Parathyroid adenoma (tissue), 2 donors: ENCODE measurements at regions not wholly inside any gene's neighbourhood (a gene's known extent, or its start where the extent isn't known, plus 50 kb on each side); places are given as distances from the start of the nearest gene placed in this dataset.
"Not testable (repeated sequence)": the region's sequence is repeated elsewhere in the genome, so short reads cannot be mapped to it uniquely, and the experiment has no call there.

Experiments used
- H2AFZ ChIP-seq: fragments of 300-600 bp; sonication (generic); one replicate; pipeline ENCODE4 v1.7.0; 2017; ENCODE audit warnings: antibody characterized with exemption, mild to moderate bottlenecking
- H3K27ac ChIP-seq: fragments of 300-600 bp; sonication (generic); one replicate; pipeline ENCODE4 v1.7.0; 2017
- H3K27me3 ChIP-seq: fragments of 300-600 bp; sonication (generic); one replicate; pipeline ENCODE4 v1.7.0; 2017; ENCODE audit warnings: low read length; ENCODE audit not compliant: control insufficient read depth, insufficient read depth
- H3K36me3 ChIP-seq: fragments of 300-600 bp; sonication (generic); one replicate; pipeline ENCODE4 v1.7.0; 2017; ENCODE audit warnings: low read length; ENCODE audit not compliant: control insufficient read depth, insufficient read depth
- H3K4me1 ChIP-seq: fragments of 300-600 bp; sonication (generic); one replicate; pipeline ENCODE4 v1.7.0; 2017; ENCODE audit warnings: control low read depth
- H3K4me2 ChIP-seq: fragments of 300-600 bp; sonication (generic); one replicate; pipeline ENCODE4 v1.7.0; 2017; ENCODE audit warnings: low read length
- H3K4me3 ChIP-seq: fragments of 300-600 bp; sonication (generic); one replicate; pipeline ENCODE4 v1.7.0; 2017; ENCODE audit warnings: low read depth, low read length
- H3K79me2 ChIP-seq: fragments of 300-600 bp; sonication (generic); one replicate; pipeline ENCODE4 v1.7.0; 2017; ENCODE audit warnings: control low read depth
- H3K9ac ChIP-seq: fragments of 300-600 bp; sonication (generic); one replicate; pipeline ENCODE4 v1.7.0; 2017; ENCODE audit warnings: mild to moderate bottlenecking
- H3K9me3 ChIP-seq: fragments of 300-600 bp; sonication (generic); one replicate; pipeline ENCODE4 v1.7.0; 2017; ENCODE audit warnings: low read length; ENCODE audit not compliant: control insufficient read depth
- TF ChIP-seq, protein P1 (sequence below): fragments of 300-600 bp; sonication (generic); IDR thresholded peaks from one replicate; pipeline ENCODE4 v1.7.0; 2017; ENCODE audit warnings: antibody characterized with exemption, mild to moderate bottlenecking
- donor health status: primary hyperparathyroidism.

DNA sequence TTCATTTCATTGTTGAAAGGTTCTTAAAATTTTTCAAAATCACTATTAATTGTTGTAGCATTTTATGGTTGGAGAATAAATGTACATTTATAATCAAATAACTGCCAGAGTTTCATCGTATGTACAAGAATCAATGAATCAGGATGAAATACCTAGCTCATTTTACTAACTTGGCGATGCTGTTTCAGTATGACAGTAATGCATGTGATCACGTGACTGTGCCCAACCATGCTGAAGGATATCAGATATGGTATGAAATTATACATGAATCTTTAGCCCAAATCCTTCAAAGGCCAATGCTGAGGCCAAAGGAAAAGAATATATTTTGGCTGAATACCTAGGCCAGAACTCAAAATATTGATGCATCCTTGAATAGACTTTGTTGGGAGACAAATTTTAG is 288.3 kb upstream of the TGFBR2 start:
- H3K79me2 ChIP-seq = no peaks in the 10 kb centered on the region
- H3K9me3 ChIP-seq = no peaks in the 10 kb centered on the region
- H3K4me3 ChIP-seq = no peak overlapping the region
- TF ChIP-seq, protein P1, sequence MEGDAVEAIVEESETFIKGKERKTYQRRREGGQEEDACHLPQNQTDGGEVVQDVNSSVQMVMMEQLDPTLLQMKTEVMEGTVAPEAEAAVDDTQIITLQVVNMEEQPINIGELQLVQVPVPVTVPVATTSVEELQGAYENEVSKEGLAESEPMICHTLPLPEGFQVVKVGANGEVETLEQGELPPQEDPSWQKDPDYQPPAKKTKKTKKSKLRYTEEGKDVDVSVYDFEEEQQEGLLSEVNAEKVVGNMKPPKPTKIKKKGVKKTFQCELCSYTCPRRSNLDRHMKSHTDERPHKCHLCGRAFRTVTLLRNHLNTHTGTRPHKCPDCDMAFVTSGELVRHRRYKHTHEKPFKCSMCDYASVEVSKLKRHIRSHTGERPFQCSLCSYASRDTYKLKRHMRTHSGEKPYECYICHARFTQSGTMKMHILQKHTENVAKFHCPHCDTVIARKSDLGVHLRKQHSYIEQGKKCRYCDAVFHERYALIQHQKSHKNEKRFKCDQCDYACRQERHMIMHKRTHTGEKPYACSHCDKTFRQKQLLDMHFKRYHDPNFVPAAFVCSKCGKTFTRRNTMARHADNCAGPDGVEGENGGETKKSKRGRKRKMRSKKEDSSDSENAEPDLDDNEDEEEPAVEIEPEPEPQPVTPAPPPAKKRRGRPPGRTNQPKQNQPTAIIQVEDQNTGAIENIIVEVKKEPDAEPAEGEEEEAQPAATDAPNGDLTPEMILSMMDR = no peak
- no peaks in the 10 kb centered on the region for H3K36me3 ChIP-seq
- H3K4me1 ChIP-seq = no peaks in the 10 kb centered on the region
- no peak overlapping the region for H2AFZ ChIP-seq
- no peaks in the 10 kb centered on the region for H3K27me3 ChIP-seq
- no peak overlapping the region for H3K4me2 ChIP-seq
- H3K27ac ChIP-seq = no peak overlapping the region
- H3K9ac ChIP-seq = no peak overlapping the region

DNA sequence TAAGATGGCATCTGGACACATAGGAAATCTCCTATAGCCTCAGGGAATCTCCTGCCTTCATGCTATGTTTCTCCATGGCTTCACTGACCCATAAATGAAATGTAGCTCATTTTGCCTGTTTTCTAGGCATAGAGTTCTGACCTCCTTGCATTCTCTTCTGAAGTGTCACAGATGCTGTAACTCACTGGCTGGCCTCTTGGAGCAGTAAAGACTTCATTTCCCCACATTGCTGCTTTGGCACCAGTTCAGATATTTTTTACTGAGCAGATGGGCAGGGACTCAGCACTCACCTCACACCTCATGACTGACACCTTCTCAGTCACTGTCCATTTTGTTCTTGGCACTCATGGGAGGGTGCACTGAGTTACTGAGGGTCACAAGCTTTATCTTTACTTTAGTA is 286.7 kb upstream of the TGFBR2 start:
- Histone ChIP-seq H3K4me2 (no peak overlapping the region), H2AFZ (no peak overlapping the region), H3K4me3 (no peak overlapping the region)

DNA sequence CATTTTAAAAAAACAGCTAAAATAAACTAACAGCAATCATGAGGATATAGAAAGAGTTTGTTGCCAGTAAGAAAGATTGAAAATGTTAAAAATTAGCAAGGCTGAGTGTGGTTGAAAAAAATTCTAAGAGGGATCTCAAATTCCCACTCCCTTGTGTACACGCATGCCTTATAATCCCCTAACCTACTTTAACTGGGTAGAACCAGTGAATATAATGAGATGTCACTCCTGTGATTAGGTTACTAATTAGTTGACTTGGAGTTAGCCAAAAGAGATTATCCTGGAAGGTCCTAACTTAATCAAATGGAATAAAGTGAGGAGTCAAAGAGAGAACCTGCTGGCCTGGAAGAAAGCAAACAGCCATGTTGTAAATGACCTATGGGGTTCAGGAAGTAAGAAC is 286.0 kb upstream of the TGFBR2 start:
- Histone ChIP-seq H3K9ac (no peak overlapping the region), H3K27me3 (no peaks in the 10 kb centered on the region), H3K36me3 (no peaks in the 10 kb centered on the region), H3K4me1 (no peaks in the 10 kb centered on the region), H3K4me3 (no peak overlapping the region), H3K27ac (no peak overlapping the region), H3K79me2 (no peaks in the 10 kb centered on the region), H3K9me3 (no peaks in the 10 kb centered on the region), H2AFZ (no peak overlapping the region), H3K4me2 (no peak overlapping the region)
- TF ChIP-seq, protein P1 = no peak

More for the DNA sequence above, 286.7 kb upstream of the TGFBR2 start:
- H3K27ac ChIP-seq = no peak overlapping the region
- no peak overlapping the region for H3K9ac ChIP-seq
- H3K4me1 ChIP-seq = no peaks in the 10 kb centered on the region
- H3K36me3 ChIP-seq = no peaks in the 10 kb centered on the region
- no peaks in the 10 kb centered on the region for H3K9me3 ChIP-seq
- no peaks in the 10 kb centered on the region for H3K79me2 ChIP-seq
- TF ChIP-seq, protein P1 = no peak
- H3K27me3 ChIP-seq = no peaks in the 10 kb centered on the region

DNA sequence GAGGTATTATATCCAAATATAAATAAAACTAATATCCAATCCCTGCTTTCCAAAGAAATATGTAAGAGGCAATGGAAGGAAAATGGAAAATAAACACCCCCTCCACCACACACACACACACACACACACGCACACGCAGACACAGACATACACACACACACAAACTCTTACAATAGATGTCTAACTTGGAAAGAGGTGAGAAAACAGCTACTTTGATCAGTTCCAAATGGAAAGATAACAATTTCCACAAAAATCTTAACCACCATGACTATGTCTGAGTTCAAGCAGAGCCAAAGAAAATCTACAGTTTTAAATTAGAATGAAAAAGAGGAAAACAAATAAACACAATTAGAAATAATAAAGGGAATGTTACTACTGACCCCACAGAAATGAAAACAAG is 285.3 kb upstream of the TGFBR2 start:
- Histone ChIP-seq H3K36me3 (no peaks in the 10 kb centered on the region), H3K27me3 (no peaks in the 10 kb centered on the region), H3K9ac (no peak overlapping the region), H3K4me1 (no peaks in the 10 kb centered on the region), H3K4me2 (no peak overlapping the region), H3K79me2 (no peaks in the 10 kb centered on the region), H2AFZ (no peak overlapping the region), H3K27ac (no peak overlapping the region), H3K4me3 (no peak overlapping the region), H3K9me3 (no peaks in the 10 kb centered on the region)
- TF ChIP-seq, protein P1 = no peak

DNA sequence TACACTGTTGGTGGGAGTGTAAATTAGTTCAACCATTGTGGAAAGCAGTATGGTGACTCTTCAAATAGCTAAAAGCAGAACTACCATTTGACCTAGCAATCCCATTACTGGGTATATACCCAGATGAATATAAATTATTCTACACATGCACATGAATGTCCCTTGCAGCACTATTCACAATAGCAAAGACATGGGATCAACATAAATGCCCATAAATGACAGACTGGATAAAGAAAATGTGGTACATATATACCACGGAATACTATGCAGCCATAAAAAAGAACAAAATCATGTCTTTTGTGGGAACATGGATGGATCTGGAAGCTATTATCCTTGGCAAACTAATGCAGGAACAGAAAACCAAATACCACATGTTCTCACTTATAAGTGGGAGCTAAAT is 282.8 kb upstream of the TGFBR2 start:
- not testable (repeated sequence) for H3K4me3 ChIP-seq, H3K4me1 ChIP-seq, H3K27me3 ChIP-seq, H3K4me2 ChIP-seq, H3K9ac ChIP-seq, H3K36me3 ChIP-seq, H3K79me2 ChIP-seq, H2AFZ ChIP-seq, H3K9me3 ChIP-seq, H3K27ac ChIP-seq
